ENCODE measurements at regions not wholly inside any gene's neighbourhood (a gene's known extent, or its start where the extent isn't known, plus 50 kb on each side); places are given as distances from the start of the nearest gene placed in this dataset.
A peak's percentile ranks its signal among the peaks of the same experiment; 100 is the strongest.
"Not testable (repeated sequence)": the region's sequence is repeated elsewhere in the genome, so short reads cannot be mapped to it uniquely, and the experiment has no call there.

DNA sequence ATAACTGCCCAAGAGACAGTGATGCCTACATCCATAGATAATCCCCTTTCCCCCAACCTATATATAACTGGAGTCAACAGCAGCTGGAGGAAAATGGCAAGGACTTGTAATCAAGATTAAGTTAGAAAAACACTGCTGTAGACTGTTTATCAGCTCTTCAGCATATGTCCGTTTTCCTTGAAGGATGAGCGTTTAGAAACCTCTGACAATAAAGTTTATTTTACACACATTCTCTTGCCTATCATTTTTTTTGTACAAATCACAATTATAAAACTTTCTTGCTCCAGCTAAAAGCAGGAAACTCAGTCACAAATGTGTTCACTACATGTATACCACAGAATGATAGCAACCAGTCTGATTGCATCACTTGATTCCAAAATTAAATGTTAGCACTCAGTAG lies 50.8 kb downstream of the PPIAL4G start:
- not testable (repeated sequence) for H3K9me3 ChIP-seq, DNase-seq, H3K27me3 ChIP-seq, H3K36me3 ChIP-seq, H3K4me3 ChIP-seq

DNA sequence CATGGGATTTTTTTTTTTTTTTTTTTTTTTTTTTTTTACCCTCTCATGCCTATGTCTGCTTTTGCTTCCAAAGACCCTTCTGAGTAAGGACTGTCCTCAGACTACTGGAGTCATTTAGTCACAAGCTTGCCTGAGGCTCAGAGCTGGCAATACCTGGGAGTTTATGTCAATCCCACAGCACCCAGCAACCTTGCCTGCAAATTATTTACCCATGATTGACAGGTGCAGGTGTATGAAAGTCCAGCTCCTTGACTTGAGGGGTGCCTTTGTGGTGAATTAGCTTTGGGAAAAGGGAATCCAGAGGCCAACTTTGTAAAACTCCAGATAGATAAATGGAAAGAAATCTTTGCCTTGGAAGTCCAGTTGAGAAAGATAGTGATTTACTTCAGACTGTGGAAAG lies 53.2 kb downstream of the PPIAL4G start:
- not testable (repeated sequence) for H3K4me3 ChIP-seq, H3K9me3 ChIP-seq, DNase-seq, H3K27me3 ChIP-seq, H3K36me3 ChIP-seq

DNA sequence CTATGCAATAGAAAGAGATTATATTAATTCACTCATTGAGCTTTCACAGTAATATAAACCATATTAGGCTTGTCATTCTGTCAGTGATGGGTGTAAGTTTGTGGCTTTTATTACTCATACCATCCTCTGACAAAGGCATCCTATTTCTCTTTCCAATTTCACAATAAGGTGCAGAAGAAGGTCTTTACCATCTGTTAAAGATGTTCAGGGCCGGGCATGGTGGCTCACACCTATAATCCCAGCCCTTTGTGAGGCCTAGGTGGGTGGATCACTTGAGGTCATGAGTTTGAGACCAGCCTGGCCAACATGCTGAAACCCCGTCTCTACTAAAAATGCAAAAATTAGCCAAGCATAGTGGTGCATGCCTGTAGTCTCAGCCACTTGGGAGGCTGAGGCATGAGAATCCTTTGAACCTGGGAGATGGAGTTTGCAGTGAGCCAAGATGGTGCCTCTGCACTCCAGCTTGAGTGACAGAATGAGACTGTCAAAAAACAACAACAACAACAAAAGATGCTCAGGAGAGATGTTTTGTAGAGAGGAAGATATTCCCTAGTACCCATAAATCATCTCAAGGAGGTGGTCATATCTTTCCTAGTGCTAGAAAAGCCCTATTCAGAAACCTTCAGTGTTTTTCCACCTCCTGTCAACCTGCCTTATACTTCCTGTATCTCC lies 56.0 kb downstream of the PPIAL4G start:
- H3K36me3 ChIP-seq, H3K4me3 ChIP-seq, H3K9me3 ChIP-seq, H3K27me3 ChIP-seq, DNase-seq: not testable (repeated sequence)

DNA sequence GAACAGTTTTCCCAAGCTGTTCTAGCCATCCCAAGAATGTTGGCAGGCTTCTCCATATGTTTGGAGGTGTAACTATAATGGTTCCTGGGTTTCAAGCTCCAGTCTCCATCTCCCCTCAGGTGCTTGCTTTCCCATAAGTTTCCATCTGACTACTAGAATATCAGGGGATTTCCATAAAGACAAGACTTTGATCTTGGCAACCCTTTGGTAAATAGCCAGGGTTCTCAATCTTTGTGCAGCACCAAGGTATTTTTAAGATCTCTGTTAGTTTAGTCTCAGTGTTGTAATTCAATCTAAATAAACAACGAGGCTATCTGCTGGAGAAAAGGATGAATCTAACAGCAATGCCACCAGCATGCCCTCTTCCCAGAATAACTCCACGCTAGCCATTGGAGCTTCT lies 56.7 kb downstream of the PPIAL4G start:
- H3K9me3 ChIP-seq, H3K4me3 ChIP-seq, H3K36me3 ChIP-seq, H3K27me3 ChIP-seq, DNase-seq: not testable (repeated sequence)

DNA sequence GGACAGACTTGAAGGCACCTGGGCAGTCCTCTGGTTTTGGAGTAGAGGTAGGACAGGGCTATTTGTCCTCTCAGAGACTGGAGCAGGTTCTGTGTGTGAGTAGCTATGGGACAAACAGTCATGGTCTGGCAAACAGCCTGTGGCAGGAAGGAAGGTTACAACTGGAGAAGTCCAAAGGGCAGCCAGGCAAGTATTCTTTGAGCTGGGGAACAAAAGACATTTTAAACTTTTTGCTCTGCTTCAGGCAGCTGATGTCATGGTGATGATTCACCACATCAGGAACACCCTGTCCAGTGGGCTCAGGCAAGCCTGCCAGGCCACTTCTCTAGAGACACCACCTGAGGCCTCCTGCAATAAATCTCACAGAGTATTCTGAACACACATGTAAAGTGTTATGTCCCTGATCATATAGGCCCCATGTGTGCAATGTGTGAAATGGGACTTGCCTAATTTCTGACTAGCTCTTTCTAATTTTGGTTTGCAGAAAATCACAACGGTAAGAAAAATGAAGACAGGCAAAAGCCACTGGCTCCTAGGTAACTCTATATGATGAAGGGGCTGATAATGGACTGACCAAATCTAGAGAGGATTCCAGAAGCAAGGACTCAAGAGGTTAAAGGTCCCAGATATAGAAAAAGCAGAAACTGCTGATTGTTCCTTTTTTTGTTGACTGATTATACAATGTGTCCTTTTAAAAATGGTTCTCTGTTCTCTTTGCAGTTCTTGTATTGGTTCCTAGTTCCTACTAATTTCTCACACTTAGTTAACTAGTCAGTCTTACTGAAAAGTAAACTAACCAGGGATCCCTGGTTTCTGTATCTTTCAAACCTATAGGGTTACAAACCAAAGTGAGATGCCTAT lies 58.7 kb downstream of the PPIAL4G start:
- peak; percentile 79 for DNase-seq
- not testable (repeated sequence) for H3K4me3 ChIP-seq, H3K9me3 ChIP-seq, H3K36me3 ChIP-seq, H3K27me3 ChIP-seq

DNA sequence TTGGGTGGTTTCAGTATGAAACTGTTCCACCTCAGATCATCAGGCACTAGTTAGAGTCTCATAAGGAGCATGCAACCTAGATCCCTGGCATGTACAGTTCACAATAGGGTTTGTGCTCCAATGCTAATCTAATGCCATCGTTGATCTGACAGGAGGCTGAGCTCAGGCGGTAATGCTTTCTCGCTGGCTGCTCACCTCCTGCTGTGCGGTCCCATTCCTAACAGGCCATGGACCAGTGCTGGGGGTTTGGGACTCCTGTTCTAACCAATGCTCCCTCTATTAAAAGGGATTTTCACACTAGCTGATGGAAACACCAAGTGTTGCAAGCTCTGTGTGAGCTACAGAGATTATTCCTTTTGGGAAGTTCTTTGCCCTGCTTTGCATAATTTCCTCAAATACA lies 60.2 kb downstream of the PPIAL4G start:
- DNase-seq, H3K36me3 ChIP-seq, H3K4me3 ChIP-seq, H3K27me3 ChIP-seq, H3K9me3 ChIP-seq: not testable (repeated sequence)

DNA sequence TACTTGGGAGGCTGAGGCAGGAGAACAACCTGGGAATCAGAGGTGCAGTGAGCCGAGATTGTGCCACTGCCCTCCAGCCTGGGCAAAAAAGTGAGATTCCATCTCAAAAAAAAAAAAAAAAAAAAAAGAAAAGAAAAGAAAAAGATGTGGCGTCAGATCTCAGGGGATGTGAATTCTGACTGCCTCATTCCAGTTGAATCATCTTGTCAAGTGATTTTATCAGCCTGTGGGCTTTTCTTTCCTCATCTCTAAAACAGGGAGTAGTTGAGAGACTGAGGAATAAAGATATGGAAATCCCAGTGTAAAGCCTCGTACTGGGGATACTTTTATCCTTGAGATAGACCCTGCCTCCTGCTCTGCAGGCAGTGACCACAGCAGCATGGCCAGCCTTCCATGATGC lies 65.9 kb downstream of the PPIAL4G start:
- H3K27me3 ChIP-seq, DNase-seq, H3K4me3 ChIP-seq, H3K9me3 ChIP-seq, H3K36me3 ChIP-seq: not testable (repeated sequence)

DNA sequence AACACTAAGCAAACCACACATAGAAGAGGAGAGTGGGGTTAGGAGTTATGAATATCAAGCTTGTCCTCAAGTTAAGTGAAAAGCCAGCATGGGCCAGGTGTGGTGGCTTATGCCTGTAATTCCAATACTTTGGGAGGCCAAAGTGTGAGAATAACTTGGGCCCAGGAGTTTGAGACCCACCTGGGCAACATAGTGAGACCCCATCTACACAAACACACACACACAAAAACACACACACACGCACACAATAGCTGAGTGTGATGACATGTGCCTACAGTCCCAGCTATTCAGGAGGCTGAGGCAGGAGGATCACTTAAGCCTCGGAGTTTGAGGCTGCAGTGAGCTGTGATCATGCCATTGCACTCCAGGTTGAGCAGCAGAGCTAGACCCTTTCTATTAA lies 69.7 kb downstream of the PPIAL4G start:
- not testable (repeated sequence) for H3K36me3 ChIP-seq, H3K27me3 ChIP-seq, DNase-seq, H3K9me3 ChIP-seq, H3K4me3 ChIP-seq

DNA sequence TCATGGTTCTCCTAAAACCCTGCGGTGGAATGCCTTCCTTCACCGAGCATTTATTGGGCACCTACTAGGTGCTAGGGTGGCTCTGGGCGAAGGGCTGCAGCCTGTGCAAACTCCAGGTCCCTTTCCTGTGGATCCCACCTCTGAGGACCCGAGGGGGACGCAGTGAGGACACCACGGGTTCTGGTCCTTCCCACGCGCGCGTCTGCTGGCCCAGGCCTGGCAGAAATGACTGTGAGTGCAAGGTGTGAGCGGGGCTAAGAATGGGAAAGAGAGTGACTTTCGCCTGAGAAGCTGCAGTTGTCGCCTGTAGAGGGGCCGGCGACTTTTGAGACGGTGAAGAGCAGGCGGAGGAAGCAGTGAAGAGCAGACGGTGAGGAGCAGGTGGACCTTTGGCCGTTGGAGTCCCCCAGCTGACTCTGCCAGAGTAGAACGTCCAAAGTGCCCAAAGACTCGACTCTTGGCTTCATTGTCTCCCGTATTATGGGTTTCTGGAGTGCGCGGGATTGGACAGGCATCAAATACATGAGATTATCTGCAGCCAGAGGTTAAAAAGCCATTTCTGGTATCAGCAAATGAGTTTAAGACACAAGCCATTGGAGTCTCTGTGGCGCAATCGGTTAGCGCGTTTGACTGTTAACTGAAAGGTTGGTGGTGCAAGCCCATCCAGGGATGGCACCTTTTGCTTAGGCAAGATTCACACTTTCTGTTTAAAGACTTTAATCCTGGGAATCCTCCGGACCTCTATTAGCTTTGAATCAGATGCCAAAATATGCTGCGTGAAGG lies 78.1 kb downstream of the PPIAL4G start:
- H3K36me3 ChIP-seq, H3K9me3 ChIP-seq, H3K4me3 ChIP-seq, H3K27me3 ChIP-seq, DNase-seq: not testable (repeated sequence)

DNA sequence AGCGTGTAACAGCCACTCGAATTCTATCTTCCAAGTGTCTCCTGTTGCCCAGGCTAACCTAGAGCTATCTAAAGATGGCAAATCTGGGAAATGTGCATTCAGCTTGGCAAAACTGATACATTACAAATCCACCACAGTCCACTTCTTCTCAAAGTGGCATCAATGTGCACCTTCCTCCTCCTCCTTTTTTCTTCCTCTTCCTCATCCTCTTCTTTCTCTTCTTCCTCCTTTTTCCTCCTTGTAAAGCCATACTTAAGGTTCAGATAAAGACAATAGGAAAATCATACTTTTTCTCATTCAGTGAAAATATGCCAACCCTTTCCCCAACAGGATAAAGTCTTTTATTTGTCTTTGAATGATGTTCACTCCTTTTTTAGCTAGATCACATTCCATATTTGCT lies 79.2 kb downstream of the PPIAL4G start:
- not testable (repeated sequence) for H3K4me3 ChIP-seq, H3K36me3 ChIP-seq, DNase-seq, H3K9me3 ChIP-seq, H3K27me3 ChIP-seq

DNA sequence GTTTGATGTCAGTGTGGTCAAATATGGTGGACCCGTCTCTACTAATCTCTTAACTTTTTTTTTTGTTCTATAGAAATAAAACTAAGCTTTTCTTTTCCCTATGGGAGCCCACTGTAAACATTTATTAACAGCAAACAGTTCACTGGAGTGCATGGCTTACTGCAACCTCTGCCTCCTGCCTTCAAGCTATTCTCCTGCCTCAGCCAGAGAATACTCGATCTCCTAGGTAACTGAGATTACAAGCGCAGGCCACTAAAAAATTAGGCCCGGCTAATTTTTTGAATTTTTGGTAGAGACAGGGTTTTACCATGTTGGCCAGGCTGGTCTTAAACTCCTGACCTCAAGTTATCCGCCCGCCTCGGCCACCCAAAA lies 80.0 kb downstream of the PPIAL4G start:
- H3K27me3 ChIP-seq, H3K36me3 ChIP-seq, H3K9me3 ChIP-seq, DNase-seq: not testable (repeated sequence)
- H3K4me3 ChIP-seq, result peak overlapping the region; percentile 61

DNA sequence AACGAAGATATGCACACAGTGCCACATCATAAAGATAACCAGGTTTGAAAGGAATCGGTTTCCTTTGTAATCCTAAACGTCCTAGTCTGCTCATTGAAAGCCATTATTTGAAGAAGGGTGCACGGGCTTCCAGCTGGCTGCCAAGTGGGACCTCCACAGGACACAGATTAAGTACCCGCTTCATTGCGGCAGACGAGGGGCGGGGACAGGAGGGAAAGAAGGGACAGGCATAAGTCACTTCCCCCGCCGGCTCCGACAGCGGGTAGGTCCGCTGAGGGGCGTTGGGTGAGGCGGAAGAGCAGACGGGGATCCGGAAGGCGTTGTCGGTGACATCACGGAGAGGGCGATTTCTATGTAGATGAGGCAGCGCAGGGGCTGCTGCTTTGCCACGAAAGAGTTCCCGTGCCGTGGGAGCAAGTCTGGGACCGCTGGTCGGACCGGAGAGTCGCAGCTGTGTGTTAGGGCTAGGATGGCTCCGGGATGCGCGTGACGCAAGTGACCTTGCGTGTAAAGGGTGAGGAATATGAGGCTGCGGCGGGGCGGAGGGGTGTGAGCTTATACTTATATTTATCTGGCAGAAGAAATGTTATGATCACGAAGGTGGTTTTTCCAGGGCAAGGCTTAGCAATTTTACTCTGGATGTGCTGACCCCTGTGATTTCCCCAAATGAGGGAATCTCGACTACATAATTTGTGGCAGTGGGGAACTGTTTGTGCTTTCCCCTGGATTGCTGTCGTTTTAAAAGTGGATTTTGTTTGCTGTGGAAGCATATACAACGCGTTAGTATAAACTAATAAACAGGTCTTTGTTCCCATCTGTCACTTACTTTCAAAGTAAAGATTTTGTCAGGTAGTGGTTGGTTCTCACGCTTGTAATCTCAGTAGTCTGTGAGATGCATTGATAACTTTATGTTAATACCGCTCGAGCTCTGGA lies 80.7 kb downstream of the PPIAL4G start:
- peak; percentile 72 for DNase-seq
- H3K4me3 ChIP-seq, result peak overlapping the region; percentile 61
- H3K27me3 ChIP-seq, H3K9me3 ChIP-seq, H3K36me3 ChIP-seq: not testable (repeated sequence)

DNA sequence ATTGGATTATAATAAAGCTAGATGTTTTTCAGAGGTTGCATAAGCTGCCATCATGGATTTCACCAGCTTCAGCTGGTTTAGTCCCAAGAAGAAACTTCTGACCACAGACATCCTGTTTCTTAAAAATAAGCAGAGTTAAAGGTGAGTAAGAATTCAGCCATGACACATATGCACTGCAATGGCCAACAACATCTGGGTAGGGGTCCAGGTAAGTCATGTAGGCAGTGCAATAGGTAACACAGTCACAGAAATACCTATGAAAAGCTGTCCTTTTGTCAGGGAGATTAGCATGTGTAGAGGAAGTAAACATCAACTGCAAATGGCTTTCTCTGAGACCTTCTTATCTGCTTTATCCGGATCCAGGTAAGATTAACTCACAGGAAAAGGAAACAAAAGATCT lies 85.6 kb downstream of the PPIAL4G start:
- not testable (repeated sequence) for H3K27me3 ChIP-seq, H3K4me3 ChIP-seq, DNase-seq, H3K9me3 ChIP-seq, H3K36me3 ChIP-seq

DNA sequence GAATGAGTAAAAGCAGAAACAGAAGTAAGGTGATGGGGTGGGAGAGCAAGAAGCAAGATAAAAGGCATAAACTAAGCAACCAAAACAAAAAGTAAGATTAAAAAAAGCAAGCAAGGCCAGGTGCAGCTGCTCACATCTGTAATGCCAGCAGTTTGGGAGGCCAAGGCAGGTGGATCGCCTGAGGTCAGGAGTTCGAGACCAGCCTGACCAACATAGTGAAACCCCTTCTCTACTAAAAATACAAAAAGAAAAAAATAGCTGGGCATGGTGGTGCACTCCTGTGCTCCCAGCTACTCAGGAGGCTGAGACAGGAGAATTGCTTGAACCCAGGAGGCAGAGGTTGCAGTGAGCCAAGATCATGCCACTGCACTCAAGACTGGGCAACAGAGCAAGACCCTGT lies 90.6 kb downstream of the PPIAL4G start:
- not testable (repeated sequence) for H3K9me3 ChIP-seq, H3K36me3 ChIP-seq, DNase-seq, H3K27me3 ChIP-seq, H3K4me3 ChIP-seq

DNA sequence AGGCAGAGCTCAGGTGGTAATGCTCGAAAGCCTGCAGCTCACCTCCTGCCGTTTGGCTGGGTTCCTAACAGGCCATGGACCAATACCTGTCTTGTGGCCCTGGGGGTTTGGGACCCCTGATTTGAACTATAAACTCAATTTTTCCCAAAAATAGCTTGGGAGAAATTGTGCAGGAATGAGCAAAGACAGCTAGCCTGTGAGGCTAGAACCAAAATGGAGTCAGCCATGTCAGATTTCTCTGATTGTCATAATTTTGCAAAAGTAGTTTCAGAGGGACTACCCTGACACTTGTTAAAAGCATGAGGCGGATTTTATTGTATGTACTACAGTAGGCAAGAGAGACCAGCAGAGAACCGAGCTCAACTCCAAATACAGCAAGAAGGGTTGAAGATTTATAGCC lies 91.8 kb downstream of the PPIAL4G start:
- not testable (repeated sequence) for H3K27me3 ChIP-seq, H3K36me3 ChIP-seq, DNase-seq, H3K4me3 ChIP-seq, H3K9me3 ChIP-seq

DNA sequence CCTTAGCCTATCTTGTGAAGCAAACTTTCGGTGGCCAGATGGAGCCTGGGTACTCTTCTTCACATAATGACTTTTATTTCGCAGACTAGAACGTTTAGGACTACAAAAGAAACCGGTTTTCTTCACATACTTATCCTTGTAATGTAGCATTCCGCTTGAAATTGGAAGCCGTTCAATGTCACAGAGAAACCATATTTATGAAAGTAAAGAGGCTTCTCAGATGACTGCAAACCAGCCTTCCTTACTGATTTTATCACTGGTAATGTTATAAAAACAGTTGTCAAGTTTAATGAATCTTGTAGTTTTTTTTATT lies 94.1 kb downstream of the PPIAL4G start:
- peak overlapping the region; percentile 54 for H3K4me3 ChIP-seq
- H3K9me3 ChIP-seq, result no peaks in the 10 kb centered on the region
- no peaks in the 10 kb centered on the region for H3K36me3 ChIP-seq
- no peak for DNase-seq
- H3K27me3 ChIP-seq, result no peaks in the 10 kb centered on the region
